Tibial nerve (tissue), 3 donors: ENCODE measurements at regions not wholly inside any gene's neighbourhood (a gene's known extent, or its start where the extent isn't known, plus 50 kb on each side); places are given as distances from the start of the nearest gene placed in this dataset.

Experiments used
- CTCF ChIP-seq, 5 experiments: fragments of 200-600 bp in 3 of 5; fragments of 450-650 bp in 2 of 5; sonication (generic) in 3 of 5; IDR thresholded peaks; one replicate each; pipeline ENCODE4 v1.5.1; 2016 to 2019; ENCODE audit warnings: antibody characterized with exemption in 5 of 5, mild to moderate bottlenecking in 3 of 5, moderate library complexity in 2 of 5
- POLR2A ChIP-seq, 2 donors: fragments of 450-650 bp; IDR thresholded peaks; one replicate each; pipeline ENCODE4 v1.6.1; 2017; ENCODE audit warnings: antibody characterized with exemption in 2 of 2, mild to moderate bottlenecking in 2 of 2, moderate library complexity in 2 of 2

- no peak for TF ChIP-seq CTCF (IDR thresholded peaks at IDR 0.05)
- TF ChIP-seq POLR2A (IDR thresholded peaks at IDR 0.05), result no peak
Observed at GRCh38 chr2:24429197-24430074, 61.6 kb upstream of the NCOA1 start.
